GM12878 (cell line): ENCODE measurements at regions not wholly inside any gene's neighbourhood (a gene's known extent, or its start where the extent isn't known, plus 50 kb on each side); places are given as distances from the start of the nearest gene placed in this dataset.

ENCODE experiments used
- ATAC-seq: fragments of 200-7000 bp; cut with Tn5 transposase; 3 replicates; pipeline ENCODE4 v1.9.1; 2020; ENCODE audit warnings: mild to moderate bottlenecking, moderate library complexity
- BruUV-seq: library from RNA; stranded (reverse); fragments of 400-500 nt; replicated peaks from 2 replicates; lab custom pipeline; 2021; lab: Mats Ljungman, UMichigan
- CTCF ChIA-PET: fragments of 300-600 bp; sonication (Branson Sonifier 250); formaldehyde crosslinking; extraction: SDS; loops from one replicate; lab custom pipeline; 2021; ENCODE audit warnings: inconsistent platforms; lab: Yijun Ruan, JAX
- POLR2A ChIA-PET: fragments of 350-600 bp; formaldehyde crosslinking; extraction: SDS; loops from one replicate; lab custom pipeline; 2021; ENCODE audit warnings: inconsistent platforms; lab: Charles Lee
- RAD21 ChIA-PET: fragments of 300-600 bp; sonication (Branson Sonifier 250); formaldehyde crosslinking; loops from one replicate; lab custom pipeline; 2023; ENCODE audit warnings: antibody characterized with exemption; ENCODE audit not compliant: unreplicated experiment; lab: Charles Lee
- SMC1A ChIA-PET: fragments of 300-600 bp; sonication (Branson Sonifier 250); formaldehyde crosslinking; loops from one replicate; lab custom pipeline; 2023; ENCODE audit not compliant: unreplicated experiment, uncharacterized antibody; lab: Charles Lee
- DNase-seq: peaks from one replicate; pipeline ENCODE4 v3.0.0-alpha.2; 2011; ENCODE audit warnings: low read depth, low spot score
- FAIRE-seq: peaks from 3 replicates; lab custom pipeline; 2011; peaks lifted over from hg19 to GRCh38; lab: Jason Lieb, UNC
- H2AFZ ChIP-seq: 2 replicates; pipeline ENCODE4 v1.6.0; 2011; ENCODE audit warnings: low read depth, low read length, control low read depth; ENCODE audit not compliant: control insufficient read depth
- H3K27ac ChIP-seq: 2 replicates; pipeline ENCODE4 v1.5.1; 2011; ENCODE audit warnings: control low read depth; ENCODE audit not compliant: control insufficient read depth, insufficient read depth
- H3K27me3 ChIP-seq, 2 experiments: replicated peaks in 1 of 2; 2 replicates each; pipeline versions ENCODE4 v1.6.0 to v1.6.1; 2011; ENCODE audit warnings: low read length in 1 of 2; ENCODE audit not compliant: control insufficient read depth in 2 of 2, insufficient read depth in 2 of 2
- H3K36me3 ChIP-seq, 2 experiments: 2 replicates each; pipeline ENCODE4 v1.5.1; 2011; ENCODE audit warnings: low read length in 1 of 2; ENCODE audit not compliant: control insufficient read depth in 2 of 2, insufficient read depth in 2 of 2
- H3K4me1 ChIP-seq: 2 replicates; pipeline ENCODE4 v1.6.1; 2011; ENCODE audit warnings: mild to moderate bottlenecking, low read length, moderate library complexity, mixed read lengths; ENCODE audit not compliant: control insufficient read depth, insufficient read depth
- H3K4me2 ChIP-seq: 2 replicates; pipeline ENCODE4 v1.6.0; 2011; ENCODE audit warnings: control low read depth; ENCODE audit not compliant: control insufficient read depth, insufficient read depth
- H3K4me3 ChIP-seq: fragments of 200-600 bp; sonication (generic); 2 replicates; pipeline ENCODE4 v1.5.1; 2016
- H3K79me2 ChIP-seq: 2 replicates; pipeline ENCODE4 v1.6.0; 2011; ENCODE audit warnings: low read length; ENCODE audit not compliant: control insufficient read depth, insufficient read depth
- H3K9ac ChIP-seq: 2 replicates; pipeline ENCODE4 v1.8.0; 2011; ENCODE audit warnings: low read length, control low read depth, mixed read lengths; ENCODE audit not compliant: control insufficient read depth, insufficient read depth
- H3K9me3 ChIP-seq: replicated peaks from 3 replicates; pipeline ENCODE4 v1.5.1; 2011; ENCODE audit warnings: mild to moderate bottlenecking, low read length; ENCODE audit not compliant: control insufficient read depth, insufficient read depth
- H4K20me1 ChIP-seq: 2 replicates; pipeline ENCODE4 v1.6.0; 2011; ENCODE audit not compliant: control insufficient read depth, insufficient read depth
- BACH1 ChIP-seq: fragments of 450-650 bp; IDR thresholded peaks from 2 replicates; pipeline ENCODE4 v1.6.1; 2017; ENCODE audit warnings: mild to moderate bottlenecking, borderline replicate concordance
- CBX3 ChIP-seq: fragments of 200-600 bp; sonication (generic); IDR thresholded peaks from 2 replicates; pipeline ENCODE4 v1.6.1; 2016; ENCODE audit warnings: low read depth, borderline replicate concordance
- IRF4 ChIP-seq: IDR thresholded peaks from 2 replicates; pipeline ENCODE4 v1.6.1; 2011; ENCODE audit warnings: low read depth, low read length
- MTA2 ChIP-seq: fragments of 450-650 bp; IDR thresholded peaks from 2 replicates; pipeline ENCODE4 v1.6.1; 2016; ENCODE audit warnings: low read depth, mild to moderate bottlenecking, moderate library complexity
- NBN ChIP-seq: fragments of 450-650 bp; IDR thresholded peaks from 2 replicates; pipeline ENCODE4 v1.6.1; 2016
- YY1 ChIP-seq: IDR thresholded peaks from 2 replicates; pipeline ENCODE4 v1.6.1; 2011; ENCODE audit warnings: low read depth, mild to moderate bottlenecking, low read length
- ZNF24 ChIP-seq: fragments of 450-650 bp; IDR thresholded peaks from 2 replicates; pipeline ENCODE4 v1.6.1; 2017; ENCODE audit warnings: antibody characterized with exemption, mild to moderate bottlenecking
- ZNF622 ChIP-seq: fragments of 450-650 bp; IDR thresholded peaks from 2 replicates; pipeline ENCODE4 v1.6.1; 2017; ENCODE audit warnings: mild to moderate bottlenecking, inconsistent platforms
- WGBS: methylation state at CpG from one replicate; pipeline ENCODE4 v1.1.6; 2016; ENCODE audit warnings: low lambda C conversion rate; ENCODE audit not compliant: insufficient replicate concordance, insufficient coverage; ENCODE audit errors: missing lambda C conversion rate; 5-methylcytosine and 5-hydroxymethylcytosine counted together
- in situ Hi-C: fragments of 300-500 bp; cut with MboI; formaldehyde crosslinking; loops from 9 replicates; pipeline ENCODE4 v1.14.3; 2018; ENCODE audit warnings: mixed read lengths
- intact Hi-C: fragments of 100-400 bp; cut with micrococcal nuclease; formaldehyde crosslinking; loops from one replicate; pipeline ENCODE4 v1.14.2; 2022; ENCODE audit not compliant: unreplicated experiment
- TF ChIP-seq, protein P1 (sequence below): fragments of 450-650 bp; IDR thresholded peaks from 2 replicates; pipeline ENCODE4 v1.6.1; 2017; ENCODE audit warnings: mild to moderate bottlenecking, moderate library complexity
- TF ChIP-seq, protein P2 (sequence below): IDR thresholded peaks from 2 replicates; pipeline ENCODE4 v1.6.1; 2011; ENCODE audit warnings: borderline replicate concordance, low read depth, mild to moderate bottlenecking, moderate library complexity, mixed read lengths, low read length; ENCODE audit not compliant: insufficient read depth; ENCODE audit errors: extremely low read length
- TF ChIP-seq, protein P3 (sequence below): fragments of 450-650 bp; IDR thresholded peaks from 2 replicates; pipeline ENCODE4 v1.6.1; 2014; ENCODE audit warnings: mild to moderate bottlenecking

DNA sequence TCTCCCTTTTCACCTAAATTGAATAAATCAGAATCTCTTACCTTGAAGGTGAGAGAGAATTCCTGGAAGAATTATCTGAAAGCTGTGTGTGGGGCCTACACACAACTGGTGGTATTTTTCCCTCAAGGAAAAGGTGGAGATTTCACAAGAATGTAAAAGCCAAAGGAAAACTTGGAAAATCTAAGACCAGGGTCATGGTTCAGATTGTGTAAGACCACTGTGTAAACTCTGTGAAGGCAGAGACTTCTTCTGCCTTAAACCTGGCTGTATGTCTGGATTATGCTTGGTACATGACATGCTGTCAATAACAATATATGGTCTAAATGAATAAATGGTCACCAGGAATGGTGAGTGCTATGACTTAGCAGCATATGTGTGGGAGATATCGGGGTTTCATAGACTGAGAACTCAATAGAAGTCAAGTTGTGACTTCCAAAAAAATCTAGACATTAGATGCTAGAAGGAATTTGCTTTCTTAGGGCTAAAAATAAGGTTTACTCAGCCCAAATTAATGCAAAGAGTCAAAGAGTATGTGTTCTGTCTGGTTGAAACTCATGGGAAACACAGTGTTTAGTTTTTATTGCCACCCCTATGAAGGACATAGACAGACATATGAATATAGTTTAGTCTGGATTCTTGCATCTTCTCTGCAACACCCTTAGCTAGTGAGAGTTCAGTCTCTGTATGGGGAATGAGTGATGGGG lies 163.7 kb downstream of the SNAPC1 start:
- H3K9ac ChIP-seq, result no peak overlapping the region

DNA sequence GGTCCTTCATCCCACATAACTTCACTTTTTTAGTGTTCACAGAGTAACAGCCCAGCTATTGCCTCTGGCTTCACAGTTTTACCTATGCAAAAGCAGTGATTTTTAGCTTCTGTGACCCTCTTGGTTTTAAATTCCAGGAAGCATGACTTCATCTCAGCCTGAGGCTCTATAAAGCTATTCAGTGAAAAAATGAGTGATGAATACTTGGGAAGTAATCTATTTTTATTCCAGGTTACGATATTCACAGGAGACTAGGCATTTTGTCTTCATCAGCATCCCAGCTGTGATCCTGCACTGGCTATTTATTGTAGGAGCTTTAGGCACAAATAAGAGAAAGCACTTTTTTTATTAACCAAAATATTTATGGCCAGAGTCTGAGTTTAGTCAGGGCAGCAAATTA lies 164.8 kb downstream of the SNAPC1 start:
- no peak overlapping the region for H3K4me3 ChIP-seq
- no peak for DNase-seq
- H3K79me2 ChIP-seq, result no peaks in the 10 kb centered on the region
- WGBS, result 0% methylated on average over 1 of the region's 1 CpG
- no peaks in the 10 kb centered on the region; a peak in 1 of 4 replicates for H3K27me3 ChIP-seq
- no TSS peak for BruUV-seq
- intact Hi-C loops, result no loop called here
- in situ Hi-C loops, result no loop called here
- H3K36me3 ChIP-seq, result no peaks in the 10 kb centered on the region
- SMC1A ChIA-PET, result interaction anchor here (0.7 to 6.1 kb wide), 8 partner anchors 8 to 199 kb away, joined by 3 to 176 read pairs (median 3); no protein-coding TSS in a partner anchor
- CTCF ChIA-PET, result interaction anchor here (1.0 to 5.8 kb wide), 7 partner anchors 34 to 204 kb away, joined by 3 to 206 read pairs (median 3); no protein-coding TSS in a partner anchor
- POLR2A ChIA-PET, result no interaction called here
- no peak for ATAC-seq
- no peak overlapping the region for H3K9ac ChIP-seq
- no peak overlapping the region for H2AFZ ChIP-seq
- no peak overlapping the region for H3K4me2 ChIP-seq
- no peaks in the 10 kb centered on the region for H3K4me1 ChIP-seq
- H3K27ac ChIP-seq, result no peak overlapping the region
- no peaks in the 10 kb centered on the region for H3K9me3 ChIP-seq
- H4K20me1 ChIP-seq, result no peaks in the 10 kb centered on the region
- no peak for FAIRE-seq
- RAD21 ChIA-PET, result interaction anchor here (0.8 to 4.9 kb wide), 3 partner anchors 67 to 199 kb away, joined by 3 to 142 read pairs (median 3); no protein-coding TSS in a partner anchor
- TF ChIP-seq ZNF24, result no peak
- TF ChIP-seq NBN, result no peak
- TF ChIP-seq CBX3, result no peak
- TF ChIP-seq, protein P1, sequence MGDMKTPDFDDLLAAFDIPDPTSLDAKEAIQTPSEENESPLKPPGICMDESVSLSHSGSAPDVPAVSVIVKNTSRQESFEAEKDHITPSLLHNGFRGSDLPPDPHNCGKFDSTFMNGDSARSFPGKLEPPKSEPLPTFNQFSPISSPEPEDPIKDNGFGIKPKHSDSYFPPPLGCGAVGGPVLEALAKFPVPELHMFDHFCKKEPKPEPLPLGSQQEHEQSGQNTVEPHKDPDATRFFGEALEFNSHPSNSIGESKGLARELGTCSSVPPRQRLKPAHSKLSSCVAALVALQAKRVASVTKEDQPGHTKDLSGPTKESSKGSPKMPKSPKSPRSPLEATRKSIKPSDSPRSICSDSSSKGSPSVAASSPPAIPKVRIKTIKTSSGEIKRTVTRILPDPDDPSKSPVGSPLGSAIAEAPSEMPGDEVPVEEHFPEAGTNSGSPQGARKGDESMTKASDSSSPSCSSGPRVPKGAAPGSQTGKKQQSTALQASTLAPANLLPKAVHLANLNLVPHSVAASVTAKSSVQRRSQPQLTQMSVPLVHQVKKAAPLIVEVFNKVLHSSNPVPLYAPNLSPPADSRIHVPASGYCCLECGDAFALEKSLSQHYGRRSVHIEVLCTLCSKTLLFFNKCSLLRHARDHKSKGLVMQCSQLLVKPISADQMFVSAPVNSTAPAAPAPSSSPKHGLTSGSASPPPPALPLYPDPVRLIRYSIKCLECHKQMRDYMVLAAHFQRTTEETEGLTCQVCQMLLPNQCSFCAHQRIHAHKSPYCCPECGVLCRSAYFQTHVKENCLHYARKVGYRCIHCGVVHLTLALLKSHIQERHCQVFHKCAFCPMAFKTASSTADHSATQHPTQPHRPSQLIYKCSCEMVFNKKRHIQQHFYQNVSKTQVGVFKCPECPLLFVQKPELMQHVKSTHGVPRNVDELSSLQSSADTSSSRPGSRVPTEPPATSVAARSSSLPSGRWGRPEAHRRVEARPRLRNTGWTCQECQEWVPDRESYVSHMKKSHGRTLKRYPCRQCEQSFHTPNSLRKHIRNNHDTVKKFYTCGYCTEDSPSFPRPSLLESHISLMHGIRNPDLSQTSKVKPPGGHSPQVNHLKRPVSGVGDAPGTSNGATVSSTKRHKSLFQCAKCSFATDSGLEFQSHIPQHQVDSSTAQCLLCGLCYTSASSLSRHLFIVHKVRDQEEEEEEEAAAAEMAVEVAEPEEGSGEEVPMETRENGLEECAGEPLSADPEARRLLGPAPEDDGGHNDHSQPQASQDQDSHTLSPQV, result no peak
- TF ChIP-seq MTA2, result no peak
- TF ChIP-seq, protein P2, sequence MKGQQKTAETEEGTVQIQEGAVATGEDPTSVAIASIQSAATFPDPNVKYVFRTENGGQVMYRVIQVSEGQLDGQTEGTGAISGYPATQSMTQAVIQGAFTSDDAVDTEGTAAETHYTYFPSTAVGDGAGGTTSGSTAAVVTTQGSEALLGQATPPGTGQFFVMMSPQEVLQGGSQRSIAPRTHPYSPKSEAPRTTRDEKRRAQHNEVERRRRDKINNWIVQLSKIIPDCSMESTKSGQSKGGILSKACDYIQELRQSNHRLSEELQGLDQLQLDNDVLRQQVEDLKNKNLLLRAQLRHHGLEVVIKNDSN, result no peak
- TF ChIP-seq, protein P3, sequence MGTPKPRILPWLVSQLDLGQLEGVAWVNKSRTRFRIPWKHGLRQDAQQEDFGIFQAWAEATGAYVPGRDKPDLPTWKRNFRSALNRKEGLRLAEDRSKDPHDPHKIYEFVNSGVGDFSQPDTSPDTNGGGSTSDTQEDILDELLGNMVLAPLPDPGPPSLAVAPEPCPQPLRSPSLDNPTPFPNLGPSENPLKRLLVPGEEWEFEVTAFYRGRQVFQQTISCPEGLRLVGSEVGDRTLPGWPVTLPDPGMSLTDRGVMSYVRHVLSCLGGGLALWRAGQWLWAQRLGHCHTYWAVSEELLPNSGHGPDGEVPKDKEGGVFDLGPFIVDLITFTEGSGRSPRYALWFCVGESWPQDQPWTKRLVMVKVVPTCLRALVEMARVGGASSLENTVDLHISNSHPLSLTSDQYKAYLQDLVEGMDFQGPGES, result no peak
- TF ChIP-seq YY1, result no peak
- no peak for TF ChIP-seq ZNF622

More for the DNA sequence above, 163.7 kb downstream of the SNAPC1 start:
- TF ChIP-seq BACH1, result no peak
- no peak for TF ChIP-seq IRF4
- intact Hi-C loops (loop anchor here (1.0 kb wide), 1 partner anchor 201 kb away; no protein-coding TSS in a partner anchor), in situ Hi-C loops (no loop called here)
- H2AFZ ChIP-seq, result no peak overlapping the region
- no peaks in the 10 kb centered on the region for H4K20me1 ChIP-seq
- SMC1A ChIA-PET, result interaction anchor here (0.8 to 6.1 kb wide), 12 partner anchors 8 to 200 kb away, joined by 3 to 176 read pairs (median 4); no protein-coding TSS in a partner anchor
- WGBS, result 0% methylated on average over 1 of the region's 1 CpG
- no peak overlapping the region for H3K27ac ChIP-seq
- no peaks in the 10 kb centered on the region for H3K79me2 ChIP-seq
- ATAC-seq, result no peak
- POLR2A ChIA-PET, result no interaction called here
- H3K4me3 ChIP-seq, result no peak overlapping the region
- BruUV-seq, result no TSS peak
- no peaks in the 10 kb centered on the region for H3K4me1 ChIP-seq
- no peaks in the 10 kb centered on the region for H3K9me3 ChIP-seq
- no peaks in the 10 kb centered on the region for H3K36me3 ChIP-seq
- RAD21 ChIA-PET, result interaction anchor here (0.8 to 4.9 kb wide), 7 partner anchors 19 to 200 kb away, joined by 3 to 142 read pairs (median 3); no protein-coding TSS in a partner anchor
- H3K4me2 ChIP-seq, result no peak overlapping the region
- FAIRE-seq, result no peak
- DNase-seq, result no peak
- no peaks in the 10 kb centered on the region; a peak in 1 of 4 replicates for H3K27me3 ChIP-seq
- CTCF ChIA-PET, result interaction anchor here (0.6 to 5.8 kb wide), 12 partner anchors 12 to 903 kb away, joined by 3 to 206 read pairs (median 4); no protein-coding TSS in a partner anchor
